ENCODE measurements at regions not wholly inside any gene's neighbourhood (a gene's known extent, or its start where the extent isn't known, plus 50 kb on each side); places are given as distances from the start of the nearest gene placed in this dataset.
"Not testable (repeated sequence)": the region's sequence is repeated elsewhere in the genome, so short reads cannot be mapped to it uniquely, and the experiment has no call there.

DNA sequence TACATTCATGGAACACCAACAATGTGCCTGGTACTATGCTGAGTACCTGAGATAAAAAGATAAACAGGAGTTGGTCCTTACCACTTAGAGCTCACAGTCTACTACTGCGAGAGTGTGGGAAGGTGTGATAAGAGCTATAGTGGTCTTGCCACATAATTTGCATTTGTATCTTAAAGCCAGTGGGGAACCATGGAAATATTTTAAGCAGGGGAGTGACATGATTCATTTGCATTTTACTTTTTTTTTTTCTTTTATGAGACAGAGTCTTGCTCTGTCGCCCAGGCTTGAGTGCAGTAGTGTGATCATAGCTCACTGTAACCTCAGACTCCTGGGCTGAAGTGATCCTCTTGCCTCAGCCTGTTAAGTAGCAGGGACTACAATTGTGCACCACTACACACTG is 53.6 kb downstream of the SRGAP2 start:
- not testable (repeated sequence) for DNase-seq

DNA sequence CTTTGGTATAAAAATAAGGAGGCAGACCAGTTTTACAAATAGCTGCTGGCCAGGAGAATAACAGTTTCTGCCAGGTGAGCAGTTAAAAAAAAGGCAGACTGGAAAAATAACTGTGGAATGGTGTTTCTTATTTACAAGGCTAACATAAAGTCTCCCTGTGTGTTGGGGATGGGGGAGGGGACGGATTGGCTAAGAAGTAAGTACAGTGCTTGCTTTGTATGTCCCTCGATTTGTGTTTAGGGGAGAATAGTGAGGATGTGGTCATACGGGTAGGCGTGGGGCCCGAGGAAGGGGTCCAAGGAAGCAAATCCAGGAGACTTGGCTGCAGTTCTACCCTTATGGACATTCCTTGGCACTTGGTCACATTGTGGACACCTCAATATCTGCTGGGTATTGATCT is 58.1 kb downstream of the SRGAP2 start:
- not testable (repeated sequence) for DNase-seq

GRCh38 chr1:206262424-206262823 is 59.1 kb downstream of the SRGAP2 start:
- DNase-seq = not testable (repeated sequence)

DNA sequence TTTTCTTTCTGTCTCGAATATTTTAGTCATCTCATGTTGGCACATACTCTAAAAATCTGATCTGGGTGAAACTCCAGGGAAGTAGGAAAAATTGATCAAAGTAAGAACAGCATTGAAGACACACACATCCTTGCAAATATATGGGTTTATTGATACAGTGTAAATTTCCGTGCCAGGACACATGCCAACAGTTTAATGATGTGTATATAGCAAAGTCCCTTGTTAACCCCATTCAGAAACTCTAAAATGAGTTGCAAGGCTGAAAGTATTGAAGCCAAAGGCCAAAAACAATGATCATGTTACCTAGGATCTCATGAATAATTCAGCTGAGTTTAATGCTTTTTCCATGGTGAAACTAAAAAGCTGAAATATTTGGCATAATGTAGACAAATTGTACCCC is 61.6 kb downstream of the SRGAP2 start:
- not testable (repeated sequence) for DNase-seq

- DNase-seq = not testable (repeated sequence)
Measured at GRCh38 chr1:206271153-206271552, 67.8 kb downstream of the SRGAP2 start.

GRCh38 chr1:206273104-206273503 is 69.8 kb downstream of the SRGAP2 start:
- not testable (repeated sequence) for DNase-seq

- DNase-seq = not testable (repeated sequence)
Measured at GRCh38 chr1:206276143-206276542, 72.8 kb downstream of the SRGAP2 start.

DNA sequence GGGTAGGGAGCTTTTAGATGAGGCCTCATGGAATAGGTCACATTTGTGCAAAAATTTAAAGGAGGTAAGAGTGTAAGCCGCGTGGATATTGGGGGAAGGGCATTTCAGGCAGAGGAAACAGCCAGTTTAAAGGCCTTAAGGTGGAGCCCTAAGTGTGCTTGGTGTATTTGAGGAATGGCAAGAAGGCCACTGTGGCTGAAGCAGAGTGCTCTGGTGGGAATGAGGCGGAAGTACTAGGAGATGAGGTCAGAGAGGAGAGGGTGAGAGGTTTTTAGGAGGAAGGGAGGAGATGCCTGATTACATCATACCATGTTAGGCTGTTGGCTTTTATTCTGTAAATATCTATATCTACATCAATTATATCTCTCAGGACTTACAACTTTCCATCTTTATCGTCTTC is 75.3 kb downstream of the SRGAP2 start:
- not testable (repeated sequence) for DNase-seq

GRCh38 chr1:206280683-206281082 is 77.3 kb downstream of the SRGAP2 start:
- not testable (repeated sequence) for DNase-seq

GRCh38 chr1:206281912-206282654 is 78.7 kb downstream of the SRGAP2 start:
- not testable (repeated sequence) for DNase-seq

DNA sequence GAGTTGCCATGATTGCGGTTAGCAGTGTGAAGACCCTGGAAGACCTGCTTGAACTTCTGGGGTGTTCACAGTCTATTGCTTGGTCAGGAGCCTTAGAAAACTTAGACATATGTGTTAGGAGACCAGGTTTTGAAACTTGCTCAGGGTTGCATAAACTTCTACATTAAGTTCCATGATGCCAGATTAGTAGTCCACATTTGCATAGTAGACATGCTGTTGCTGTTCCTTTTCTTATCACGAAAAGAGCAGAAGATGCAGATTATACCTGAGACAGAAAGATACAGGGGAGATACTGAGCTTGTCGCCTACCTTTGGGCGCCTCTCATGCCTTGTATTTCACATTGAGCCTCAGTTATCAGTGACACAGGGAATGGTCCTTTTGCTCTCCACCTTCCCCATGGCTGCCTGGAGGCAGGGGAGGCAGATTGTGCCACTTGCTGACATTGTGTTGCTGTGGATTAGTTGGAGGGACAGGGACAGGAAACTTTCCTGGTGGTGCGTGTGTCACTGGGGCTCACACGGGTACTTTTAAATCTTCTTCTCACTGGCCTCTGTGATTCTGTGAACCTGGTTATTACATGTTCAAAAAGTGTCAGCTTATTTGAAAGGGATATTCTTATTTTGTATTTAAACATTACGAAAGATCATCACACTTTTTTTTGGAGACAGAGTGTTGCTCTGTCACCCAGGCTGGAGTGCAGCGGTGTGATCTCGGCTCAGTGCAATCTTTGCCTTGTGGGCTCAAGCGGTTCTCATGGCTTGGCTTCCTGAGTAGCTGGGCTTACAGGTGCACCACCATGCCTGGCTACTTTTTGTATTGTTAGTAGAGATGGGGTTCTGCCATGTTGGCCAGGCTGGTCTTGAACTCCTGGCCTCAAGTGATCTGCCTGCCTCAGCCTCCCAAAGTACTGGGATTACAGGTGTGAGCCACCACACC is 82.0 kb downstream of the SRGAP2 start:
- DNase-seq = not testable (repeated sequence)

- not testable (repeated sequence) for DNase-seq
Measured at GRCh38 chr1:206287759-206288158, 84.4 kb downstream of the SRGAP2 start.

- not testable (repeated sequence) for DNase-seq
Measured at GRCh38 chr1:206288453-206288852, 85.1 kb downstream of the SRGAP2 start.

DNA sequence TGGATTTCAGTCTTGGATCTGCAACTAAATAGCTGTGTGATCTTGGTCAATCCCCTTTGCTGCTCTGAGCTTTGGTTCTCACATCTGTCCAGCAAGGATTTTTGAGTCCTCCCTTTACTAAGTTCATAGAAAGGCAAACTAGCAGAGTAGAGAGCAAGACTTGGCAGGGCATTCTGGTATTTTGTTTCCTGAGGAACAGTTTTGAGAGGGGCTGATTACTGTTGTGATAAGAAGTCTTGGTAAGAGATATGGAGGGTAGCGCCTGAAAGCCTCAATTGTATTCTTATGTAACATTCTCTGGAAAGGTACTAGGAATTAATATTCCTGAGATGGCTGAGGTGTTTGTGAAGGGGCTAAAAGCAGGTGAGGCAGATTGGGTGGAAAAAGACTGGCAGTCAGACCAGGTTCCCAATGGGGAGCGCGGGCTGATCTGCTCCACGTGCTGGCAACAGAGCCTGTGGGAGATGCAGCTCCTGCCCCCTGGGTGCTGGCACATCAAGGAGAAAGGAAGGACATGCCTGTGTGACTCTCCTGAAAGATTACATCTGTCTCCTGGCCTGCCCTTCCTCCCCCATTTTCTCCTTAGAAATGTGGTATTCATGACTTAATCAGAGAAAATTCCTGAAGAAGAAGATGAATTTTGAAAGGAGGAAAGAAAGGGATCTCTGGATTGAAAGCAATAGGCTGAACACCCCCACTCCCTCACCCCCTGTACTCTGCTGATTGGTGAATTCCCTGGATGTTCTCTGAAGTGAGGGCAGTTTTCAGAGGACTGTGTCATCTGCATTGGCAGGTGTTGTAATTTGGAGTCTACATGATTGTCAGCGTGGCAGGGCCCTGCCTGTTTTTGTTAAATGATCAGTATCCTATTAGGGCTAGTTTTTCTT is 94.0 kb downstream of the SRGAP2 start:
- not testable (repeated sequence) for DNase-seq

GRCh38 chr1:206298032-206298392 is 94.7 kb downstream of the SRGAP2 start:
- not testable (repeated sequence) for DNase-seq

DNA sequence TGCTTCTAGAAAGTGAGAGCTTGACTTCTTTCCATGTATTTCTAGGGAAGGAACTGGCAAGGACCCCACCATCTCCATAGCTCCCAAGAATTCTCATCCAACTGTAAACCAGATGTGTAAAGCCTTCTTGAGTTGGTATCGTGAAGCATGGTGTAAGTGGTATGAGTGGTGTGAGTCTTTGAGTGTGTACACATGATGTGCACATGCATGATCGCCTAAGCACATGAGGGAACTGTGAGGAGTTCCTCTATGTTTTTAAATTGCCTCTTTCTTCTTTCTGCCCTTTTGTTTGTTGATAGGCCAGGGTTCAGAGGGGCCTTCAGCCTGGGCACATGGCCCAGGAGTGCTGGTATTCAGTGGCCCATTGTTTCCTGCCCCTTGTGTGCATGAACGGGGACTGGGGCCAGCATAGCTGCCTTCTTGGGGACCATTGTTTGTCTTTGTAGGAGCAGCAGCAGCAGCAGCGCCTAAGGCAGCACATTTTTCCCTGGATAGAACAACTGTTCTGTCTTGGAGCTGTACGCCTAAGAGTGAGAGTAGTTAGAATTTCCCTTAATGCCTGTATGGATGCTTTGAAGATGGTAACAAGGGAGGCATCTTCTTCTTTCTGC is 95.9 kb downstream of the SRGAP2 start:
- not testable (repeated sequence) for DNase-seq

DNA sequence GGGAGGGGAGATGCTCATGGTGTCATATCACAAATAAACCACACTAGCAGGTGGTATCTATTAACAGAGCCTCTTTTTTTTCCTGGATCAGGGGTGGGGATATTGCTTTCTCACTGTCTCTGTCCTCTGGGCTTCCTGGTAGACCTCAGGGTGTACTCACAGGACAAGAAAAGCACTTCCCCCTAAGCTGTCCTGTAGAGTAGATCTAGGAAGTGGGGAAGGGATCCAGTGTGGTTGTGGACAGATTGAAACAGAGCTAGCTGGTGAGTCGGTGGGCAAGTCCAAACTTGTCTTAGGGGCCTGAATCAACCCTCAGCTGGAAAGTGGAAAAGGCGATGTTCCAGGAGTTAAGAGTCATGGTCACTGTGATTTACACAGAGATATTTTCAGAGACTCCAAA is 96.6 kb downstream of the SRGAP2 start:
- DNase-seq = not testable (repeated sequence)

- not testable (repeated sequence) for DNase-seq
Measured at GRCh38 chr1:206302056-206302455, 98.7 kb downstream of the SRGAP2 start.

DNA sequence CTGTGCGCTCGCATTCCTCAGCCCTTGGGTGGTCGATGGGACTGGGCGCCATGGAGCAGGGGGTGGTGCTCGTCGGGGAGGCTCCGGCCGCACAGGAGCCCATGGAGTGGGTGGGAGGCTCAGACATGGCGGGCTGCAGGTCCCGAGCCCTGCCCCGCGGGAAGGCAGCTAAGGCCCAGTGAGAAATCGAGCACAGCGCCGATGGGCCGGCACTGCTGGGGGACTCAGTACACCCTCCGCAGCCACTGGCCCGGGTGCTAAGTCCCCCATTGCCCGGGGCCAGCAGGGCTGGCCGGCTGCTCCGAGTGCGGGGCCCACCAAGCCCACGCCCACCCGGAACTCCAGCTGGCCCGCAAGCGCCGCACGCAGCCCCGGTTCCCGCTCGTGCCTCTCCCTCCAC is 104.1 kb downstream of the SRGAP2 start:
- not testable (repeated sequence) for DNase-seq

DNA sequence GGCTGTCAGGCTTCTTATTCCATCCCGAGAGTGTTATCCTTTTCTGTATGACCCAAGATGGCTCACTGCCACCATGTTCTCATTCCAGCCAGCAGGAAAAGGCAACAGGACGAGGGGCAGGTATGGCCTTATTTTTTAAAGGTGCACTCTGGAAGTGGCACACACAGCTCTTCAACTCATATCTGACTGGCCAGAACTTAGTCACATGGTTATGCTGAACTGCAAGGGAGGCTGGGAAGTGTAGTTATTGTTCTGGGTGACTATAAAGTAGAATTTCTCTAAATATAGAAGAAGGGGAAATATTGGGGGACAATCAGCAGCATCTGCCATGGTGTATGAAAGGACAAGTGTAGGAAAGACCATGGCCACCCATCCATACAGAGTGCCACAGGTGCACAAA is 107.6 kb downstream of the SRGAP2 start:
- not testable (repeated sequence) for DNase-seq

GRCh38 chr1:206311611-206312273 is 108.4 kb downstream of the SRGAP2 start:
- DNase-seq = not testable (repeated sequence)

DNA sequence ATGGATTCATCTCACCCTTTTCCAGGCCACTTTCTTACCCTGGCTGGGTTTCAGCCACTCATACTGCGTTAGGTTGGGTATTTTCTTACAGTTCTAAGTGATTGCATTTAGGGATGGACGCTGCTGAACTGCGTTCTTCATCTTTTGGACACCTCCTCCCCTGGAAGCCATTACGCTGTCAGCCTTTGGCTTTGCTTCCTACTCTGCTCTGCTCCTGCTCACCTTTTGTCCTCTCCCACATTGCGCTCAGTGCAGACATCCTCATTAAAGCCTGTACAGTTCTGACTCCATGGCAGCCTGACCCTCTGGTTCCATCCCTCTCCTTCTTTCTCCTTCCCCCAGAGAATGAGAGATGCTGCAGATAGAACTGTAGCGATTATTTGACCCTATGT is 108.9 kb downstream of the SRGAP2 start:
- DNase-seq = not testable (repeated sequence)

Measured in NCI-H1417 (cell line).